ENCODE measurements at regions not wholly inside any gene's neighbourhood (a gene's known extent, or its start where the extent isn't known, plus 50 kb on each side); places are given as distances from the start of the nearest gene placed in this dataset.
A peak's percentile ranks its signal among the peaks of the same experiment; 100 is the strongest.
"Not testable (repeated sequence)": the region's sequence is repeated elsewhere in the genome, so short reads cannot be mapped to it uniquely, and the experiment has no call there.

GRCh38 chr14:22202313-22202712 lies 386.7 kb downstream of the DAD1 start:
- DNase-seq (ENCODE audit: low spot score), result no peak

DNA sequence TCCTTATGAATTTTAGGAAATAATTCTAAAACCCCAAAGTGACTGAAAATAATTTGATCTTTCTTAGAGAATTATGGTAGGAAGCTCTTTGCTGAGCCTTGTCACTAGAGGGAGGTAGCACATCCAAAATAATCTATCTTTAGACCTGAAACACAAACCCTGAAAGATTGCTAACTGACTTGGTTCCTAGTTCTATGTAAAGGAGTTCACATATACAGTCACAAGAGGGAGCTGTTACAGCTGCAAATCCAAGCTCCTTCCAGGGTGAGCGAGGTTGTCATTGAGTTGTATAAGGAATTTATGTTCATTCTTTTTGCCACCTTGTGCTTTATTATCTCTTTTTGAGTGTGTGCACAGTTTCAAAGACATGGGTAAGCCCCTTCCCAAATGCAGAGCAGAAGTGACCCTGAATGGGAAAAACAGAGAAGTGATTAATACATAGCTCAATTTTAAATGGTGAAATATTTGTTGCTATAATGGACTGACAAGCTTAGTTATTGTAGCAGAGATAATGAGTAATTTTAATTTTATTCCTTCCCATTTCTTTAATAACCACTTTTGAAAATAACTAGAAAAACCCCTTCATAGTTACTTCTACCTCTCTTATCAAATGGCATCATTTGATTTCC lies 387.9 kb downstream of the DAD1 start:
- DNase-seq (ENCODE audit: low spot score), result no peak

- not testable (repeated sequence) for DNase-seq (ENCODE audit: low spot score)
Observed at GRCh38 chr14:22200131-22200530, 388.9 kb downstream of the DAD1 start.

DNA sequence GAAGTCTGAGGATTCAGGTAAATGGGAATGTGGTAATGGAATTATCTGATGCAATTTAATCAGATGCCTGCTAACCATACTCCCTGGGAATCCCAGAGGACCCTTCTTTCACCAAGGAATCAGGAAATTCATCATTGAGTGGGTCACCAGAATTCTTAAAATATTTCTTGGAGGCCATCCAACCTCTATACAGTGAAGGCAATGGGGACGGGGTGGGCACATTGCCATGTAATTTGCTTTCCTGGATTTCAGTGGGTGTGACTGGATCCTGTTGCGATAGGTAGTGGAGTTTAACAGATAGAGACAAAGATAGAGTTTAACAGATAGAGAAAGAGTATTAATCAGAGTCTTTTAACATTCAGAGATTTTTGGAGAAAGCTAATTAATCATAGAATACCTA lies 394.4 kb downstream of the DAD1 start:
- DNase-seq (ENCODE audit: low spot score), result no peak

- DNase-seq (ENCODE audit: low spot score), result no peak
Observed at GRCh38 chr14:22190411-22191191, 398.4 kb downstream of the DAD1 start.

- no peak for DNase-seq (ENCODE audit: low spot score)
Observed at GRCh38 chr14:22189881-22190280, 399.1 kb downstream of the DAD1 start.

GRCh38 chr14:22188318-22188717 lies 400.7 kb downstream of the DAD1 start:
- DNase-seq (ENCODE audit: low spot score), result no peak

GRCh38 chr14:22185789-22186188 lies 403.2 kb downstream of the DAD1 start:
- DNase-seq (ENCODE audit: low spot score), result no peak

- DNase-seq (ENCODE audit: low spot score), result no peak
Observed at GRCh38 chr14:22185191-22185590, 403.8 kb downstream of the DAD1 start.

GRCh38 chr14:22184830-22185168 lies 404.2 kb downstream of the DAD1 start:
- DNase-seq (ENCODE audit: low spot score), result no peak

GRCh38 chr14:22184157-22184829 lies 404.7 kb downstream of the DAD1 start:
- peak; percentile 71 for DNase-seq (ENCODE audit: low spot score)

- no peak for DNase-seq (ENCODE audit: low spot score)
Observed at GRCh38 chr14:22180045-22180444, 409.0 kb downstream of the DAD1 start.

GRCh38 chr14:22179190-22179589 lies 409.8 kb downstream of the DAD1 start:
- no peak for DNase-seq (ENCODE audit: low spot score)

DNA sequence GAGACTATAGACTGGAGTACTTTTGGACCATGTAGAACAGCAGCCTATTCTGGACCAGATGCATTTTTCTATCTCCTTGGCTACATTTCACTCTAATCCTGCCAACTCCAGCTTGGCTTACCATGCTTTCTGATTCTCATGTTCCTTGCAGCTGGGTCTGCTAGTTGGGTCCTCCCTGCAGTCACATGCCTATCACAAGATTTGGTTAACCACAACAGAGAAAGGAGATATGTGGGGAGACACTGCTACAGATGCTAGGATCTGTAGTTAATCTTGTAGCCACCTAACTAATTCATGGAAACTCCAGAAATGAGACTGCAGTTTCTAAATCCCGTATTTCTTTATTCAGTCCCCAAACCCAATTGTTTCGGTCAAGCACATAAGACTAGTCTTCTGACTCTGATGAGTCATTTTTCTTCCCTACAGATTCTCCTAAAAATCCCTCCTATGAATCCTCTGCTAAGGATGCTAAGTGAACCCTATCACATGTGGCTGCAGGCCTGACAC lies 410.6 kb downstream of the DAD1 start:
- DNase-seq (ENCODE audit: low spot score), result no peak

DNA sequence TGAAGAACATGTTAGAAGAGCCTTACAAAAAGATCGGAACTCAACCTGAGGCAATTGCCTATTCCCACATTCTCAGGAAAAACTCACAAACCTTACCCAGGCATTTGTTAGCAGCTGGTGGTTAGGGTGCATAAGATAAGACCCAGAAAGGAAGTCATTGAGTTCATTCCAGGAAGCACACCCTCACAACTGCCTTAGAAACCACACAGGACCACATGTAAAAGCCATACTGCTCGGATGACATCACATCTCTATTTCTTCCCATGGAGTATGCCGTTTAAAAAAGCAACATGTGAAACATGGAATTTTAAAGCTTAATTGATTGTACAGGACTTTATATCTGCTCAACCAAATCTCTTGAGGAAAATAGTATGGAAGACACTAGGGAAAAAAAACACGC lies 411.2 kb downstream of the DAD1 start:
- no peak for DNase-seq (ENCODE audit: low spot score)

DNA sequence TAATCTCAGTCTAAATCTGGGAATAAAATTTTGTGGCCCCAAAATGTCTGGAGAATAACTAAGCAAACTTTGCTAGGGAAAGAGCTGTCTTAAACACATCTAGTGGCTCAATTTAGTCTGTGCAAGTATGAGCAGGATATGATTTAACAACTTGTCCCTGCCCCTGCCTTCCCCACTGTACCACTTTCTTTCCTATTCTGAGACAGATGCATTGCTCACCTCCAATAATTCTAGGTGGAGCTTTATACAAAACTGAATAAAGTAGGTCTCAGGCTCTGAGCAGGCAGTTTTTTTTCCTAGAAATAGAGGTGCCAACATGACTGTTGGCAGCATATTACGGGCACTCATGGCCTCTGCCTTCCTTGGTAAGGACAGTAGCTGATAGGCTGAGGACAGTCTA lies 412.1 kb downstream of the DAD1 start:
- no peak for DNase-seq (ENCODE audit: low spot score)

DNA sequence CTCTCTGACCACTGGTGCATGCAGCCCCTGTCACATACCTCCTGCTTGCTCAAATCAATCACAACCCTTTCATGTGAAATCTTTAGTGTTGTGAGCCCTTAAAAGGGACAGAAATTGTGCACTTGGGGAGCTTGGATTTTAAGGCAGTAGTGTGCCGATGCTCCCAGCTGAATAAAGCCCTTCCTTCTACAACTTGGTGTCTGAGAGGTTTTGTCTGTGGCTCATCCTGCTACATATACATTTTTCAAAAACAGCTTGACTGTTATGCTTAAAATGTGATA lies 413.8 kb downstream of the DAD1 start:
- DNase-seq (ENCODE audit: low spot score), result not testable (repeated sequence)

GRCh38 chr14:22174412-22175277 lies 414.4 kb downstream of the DAD1 start:
- DNase-seq (ENCODE audit: low spot score), result no peak

DNA sequence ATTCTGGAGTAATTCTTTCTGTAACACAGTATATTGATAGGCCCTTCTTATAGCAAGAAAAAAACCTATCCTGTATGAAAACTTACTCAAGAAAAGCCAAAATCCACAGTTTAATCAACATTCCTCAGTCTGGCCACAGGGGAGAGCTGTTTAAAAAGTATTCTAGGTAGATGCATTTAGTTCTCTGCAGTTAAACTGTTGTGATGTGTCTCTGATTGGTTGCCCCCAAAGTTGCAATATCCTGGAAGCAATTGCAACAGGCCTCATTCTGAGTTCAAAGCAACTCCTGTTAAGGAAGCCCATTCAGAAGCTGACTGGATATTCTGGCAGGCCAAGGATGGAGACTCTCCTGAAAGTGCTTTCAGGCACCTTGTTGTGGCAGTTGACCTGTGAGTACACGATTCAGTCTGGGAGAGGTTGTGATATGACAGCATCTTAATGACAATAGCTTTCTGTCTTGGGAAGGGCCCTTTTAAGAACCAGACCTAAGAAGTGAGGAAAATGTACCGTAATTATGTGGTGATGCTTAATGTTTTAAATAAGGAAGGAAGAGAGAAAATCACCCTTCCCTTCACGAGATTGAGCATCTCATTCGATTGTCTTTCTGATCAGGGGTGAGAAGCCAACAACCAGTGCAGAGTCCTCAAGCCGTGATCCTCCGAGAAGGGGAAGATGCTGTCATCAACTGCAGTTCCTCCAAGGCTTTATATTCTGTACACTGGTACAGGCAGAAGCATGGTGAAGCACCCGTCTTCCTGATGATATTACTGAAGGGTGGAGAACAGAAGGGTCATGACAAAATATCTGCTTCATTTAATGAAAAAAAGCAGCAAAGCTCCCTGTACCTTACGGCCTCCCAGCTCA lies 420.7 kb downstream of the DAD1 start:
- DNase-seq (ENCODE audit: low spot score), result no peak

DNA sequence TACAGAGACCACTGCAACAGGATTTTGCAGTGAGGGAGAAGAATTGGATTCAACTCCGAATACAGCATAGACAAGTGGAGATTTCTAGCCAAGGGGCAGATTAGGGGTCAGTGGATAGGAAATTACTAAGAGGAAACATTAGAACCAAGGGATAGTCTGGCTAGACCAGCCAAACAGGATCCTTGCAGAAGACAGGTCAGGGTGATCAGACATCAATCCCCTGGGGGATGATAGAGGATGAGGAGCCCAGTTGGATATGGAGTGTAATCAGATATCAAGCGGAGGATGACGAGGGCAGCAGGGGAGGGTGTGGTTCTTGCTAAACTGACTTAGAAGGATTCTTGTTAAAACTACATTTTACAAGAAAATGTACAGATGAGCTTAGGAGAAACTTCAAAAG lies 424.4 kb downstream of the DAD1 start:
- no peak for DNase-seq (ENCODE audit: low spot score)

DNA sequence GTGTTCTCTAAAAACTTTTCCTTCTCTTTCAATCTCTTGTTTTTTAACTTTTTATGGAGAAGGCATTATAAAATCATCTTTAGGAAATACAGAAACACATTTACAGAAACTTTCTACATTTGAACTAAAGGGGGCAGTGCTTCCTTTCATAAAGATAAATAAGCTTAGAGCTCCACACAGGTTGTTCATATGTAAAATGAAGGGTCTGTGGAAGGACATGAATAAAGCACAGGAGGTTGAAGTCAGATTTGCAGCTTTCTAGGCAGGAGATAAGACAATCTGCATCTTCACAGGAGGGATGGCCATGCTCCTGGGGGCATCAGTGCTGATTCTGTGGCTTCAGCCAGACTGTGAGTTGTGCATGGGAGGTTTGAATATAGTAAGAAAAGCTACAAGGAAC lies 426.0 kb downstream of the DAD1 start:
- no peak for DNase-seq (ENCODE audit: low spot score)
